Kidney epithelial cell (primary cell): ENCODE measurements at regions not wholly inside any gene's neighbourhood (a gene's known extent, or its start where the extent isn't known, plus 50 kb on each side); places are given as distances from the start of the nearest gene placed in this dataset.

Experiments
- DNase-seq: peaks from one replicate; pipeline ENCODE4 v3.0.0-alpha.2; 2010; ENCODE audit warnings: low read depth
- H3K27me3 ChIP-seq: 2 replicates; pipeline ENCODE4 v1.6.0; 2011; ENCODE audit warnings: low read length; ENCODE audit not compliant: control insufficient read depth, insufficient read depth
- H3K36me3 ChIP-seq: 2 replicates; pipeline ENCODE4 v1.5.1; 2011; ENCODE audit warnings: low read length; ENCODE audit not compliant: control insufficient read depth, insufficient read depth
- H3K4me3 ChIP-seq: 2 replicates; pipeline ENCODE4 v1.5.1; 2011; ENCODE audit warnings: low read depth, mild to moderate bottlenecking, control low read depth, low read length
- CTCF ChIP-seq: IDR thresholded peaks from 2 replicates; pipeline ENCODE4 v1.5.1; 2011; ENCODE audit warnings: mild to moderate bottlenecking, moderate library complexity, low read length, control low read depth, inconsistent platforms; ENCODE audit not compliant: insufficient read depth, poor library complexity, severe bottlenecking

- no peak for TF ChIP-seq CTCF
- Histone ChIP-seq H3K4me3 (no peak overlapping the region), H3K27me3 (no peaks in the 10 kb centered on the region), H3K36me3 (no peaks in the 10 kb centered on the region)
- DNase-seq = no peak
These were observed 62.8 kb upstream of the GCSH start for GRCh38 chr16:81158964-81159363.

DNA sequence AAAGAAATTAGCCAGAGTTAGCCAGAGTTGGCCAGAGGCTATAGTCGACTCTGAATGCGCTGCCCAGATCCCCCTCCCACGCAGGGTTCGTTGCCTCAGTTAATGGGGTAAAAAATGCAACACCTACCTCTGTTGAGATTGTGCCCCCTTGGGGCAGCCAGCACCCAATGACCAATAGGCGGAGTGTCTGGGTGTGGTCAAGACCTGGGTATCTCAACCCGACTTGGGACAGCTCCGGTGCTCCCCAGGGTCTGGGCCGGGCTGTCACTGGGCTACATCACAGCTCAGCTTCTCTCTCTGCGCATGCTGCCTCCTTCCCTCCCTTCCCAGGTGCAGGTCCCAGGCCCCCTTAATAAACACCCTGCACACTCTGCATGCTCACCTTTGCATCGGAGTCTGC is 59.6 kb upstream of the GCSH start:
- Histone ChIP-seq H3K36me3 (no peaks in the 10 kb centered on the region), H3K27me3 (no peaks in the 10 kb centered on the region), H3K4me3 (no peak overlapping the region)
- no peak for DNase-seq
- TF ChIP-seq CTCF = no peak

GRCh38 chr16:81151648-81152310 is 55.6 kb upstream of the GCSH start:
- Histone ChIP-seq H3K27me3 (no peaks in the 10 kb centered on the region), H3K36me3 (no peaks in the 10 kb centered on the region), H3K4me3 (no peak overlapping the region)
- TF ChIP-seq CTCF = no peak
- DNase-seq = no peak

DNA sequence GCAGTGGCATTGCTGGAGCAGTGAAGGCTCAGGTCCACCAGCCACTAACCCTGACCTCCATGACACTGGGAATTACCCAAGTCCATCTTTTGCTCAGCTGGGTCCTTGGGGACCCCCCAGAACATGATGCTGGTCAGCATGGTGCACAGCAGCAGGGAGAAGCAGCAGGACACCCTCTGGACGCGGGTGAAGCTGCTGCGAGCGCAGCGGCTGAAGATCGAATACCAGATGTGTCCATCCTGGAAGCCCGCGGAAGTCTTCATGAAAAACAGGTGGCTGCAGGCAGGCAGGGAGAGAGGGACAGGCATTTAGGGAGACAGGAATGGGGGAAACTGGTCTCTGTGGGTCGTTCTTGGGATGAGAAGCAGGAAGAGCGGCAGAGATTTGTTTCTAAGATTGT is 53.4 kb upstream of the GCSH start:
- H3K36me3 ChIP-seq = no peaks in the 10 kb centered on the region
- no peak for TF ChIP-seq CTCF

DNA sequence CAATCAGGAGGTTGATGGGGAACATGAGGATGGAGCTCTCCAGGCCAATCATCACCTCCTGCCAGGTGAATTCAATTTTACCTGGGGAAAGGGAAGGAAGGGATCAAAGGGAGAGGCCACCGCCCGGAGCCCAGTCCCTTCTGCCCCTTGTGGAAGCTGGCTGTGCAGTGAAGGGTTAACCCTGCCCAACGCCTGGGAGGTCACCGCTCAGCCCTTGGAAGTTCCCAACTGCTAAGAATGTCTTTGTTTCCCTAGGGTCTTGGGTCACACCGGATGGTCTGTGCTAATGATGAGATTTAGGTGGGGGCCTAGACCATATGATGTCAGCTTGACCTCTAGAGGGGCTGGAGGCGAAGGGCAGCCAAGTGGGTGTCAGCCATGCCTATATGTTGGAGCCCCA is 52.1 kb upstream of the GCSH start:
- H3K4me3 ChIP-seq = no peak overlapping the region

More for the DNA sequence above, 53.4 kb upstream of the GCSH start:
- H3K27me3 ChIP-seq = no peaks in the 10 kb centered on the region
- H3K4me3 ChIP-seq = no peak overlapping the region
- no peak for DNase-seq

More for the DNA sequence above, 52.1 kb upstream of the GCSH start:
- Histone ChIP-seq H3K36me3 (no peaks in the 10 kb centered on the region), H3K27me3 (no peaks in the 10 kb centered on the region)
- DNase-seq = no peak
- TF ChIP-seq CTCF = no peak
